ENCODE measurements at regions not wholly inside any gene's neighbourhood (a gene's known extent, or its start where the extent isn't known, plus 50 kb on each side); places are given as distances from the start of the nearest gene placed in this dataset.

- CTCF ChIA-PET, result no interaction called here
- TF ChIP-seq LEF1 (IDR thresholded peaks at IDR 0.05; ENCODE audit: borderline replicate concordance) (no peak), L3MBTL2 (conservative IDR thresholded peaks at IDR 0.05) (no peak), FOXK2 (IDR thresholded peaks at IDR 0.05) (no peak), ELF4 (IDR thresholded peaks at IDR 0.05) (no peak), BHLHE40 (IDR thresholded peaks at IDR 0.05; ENCODE audit: borderline replicate concordance) (no peak), ZNF384 (IDR thresholded peaks at IDR 0.05) (no peak), PKNOX1 (IDR thresholded peaks at IDR 0.05) (no peak), SUZ12 (IDR thresholded peaks at IDR 0.05) (no peak), FOXA1 (IDR thresholded peaks at IDR 0.05) (no peak), FOXM1 (IDR thresholded peaks at IDR 0.05; ENCODE audit: borderline replicate concordance) (no peak), NFRKB (IDR thresholded peaks at IDR 0.05) (no peak), HDGF (IDR thresholded peaks at IDR 0.05; ENCODE audit: borderline replicate concordance) (no peak), TARDBP (IDR thresholded peaks at IDR 0.05) (no peak), SP1 (IDR thresholded peaks at IDR 0.05) (no peak), ARNT (IDR thresholded peaks at IDR 0.05) (no peak), CTBP1 (IDR thresholded peaks at IDR 0.05; ENCODE audit: borderline replicate concordance) (no peak)
- DNase-seq (ENCODE audit: extremely low spot score), result no peak
- POLR2A ChIA-PET, result no interaction called here
These were observed 150.0 kb upstream of the PLEKHA5 start for GRCh38 chr12:18979401-18980126.

DNA sequence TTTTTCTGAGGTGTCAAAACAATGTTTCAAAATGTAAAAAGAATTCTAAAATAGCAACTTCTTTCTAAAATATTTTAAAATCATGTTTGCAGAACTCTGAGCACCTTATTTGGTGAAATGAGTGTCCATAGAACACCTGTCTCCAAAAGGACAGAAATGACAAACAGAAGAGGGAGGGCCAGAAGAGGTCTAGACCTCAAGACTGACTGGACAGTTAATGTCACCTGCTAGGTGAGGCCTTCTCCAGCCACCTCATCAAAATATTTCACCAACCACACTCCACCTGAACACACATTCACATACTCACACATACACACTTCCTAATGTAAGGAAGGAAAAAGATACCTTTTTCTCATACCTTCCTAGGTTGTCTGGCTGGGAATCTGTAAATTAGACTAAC, 147.8 kb upstream of the PLEKHA5 start:
- CTCF ChIA-PET, result no interaction called here

DNA sequence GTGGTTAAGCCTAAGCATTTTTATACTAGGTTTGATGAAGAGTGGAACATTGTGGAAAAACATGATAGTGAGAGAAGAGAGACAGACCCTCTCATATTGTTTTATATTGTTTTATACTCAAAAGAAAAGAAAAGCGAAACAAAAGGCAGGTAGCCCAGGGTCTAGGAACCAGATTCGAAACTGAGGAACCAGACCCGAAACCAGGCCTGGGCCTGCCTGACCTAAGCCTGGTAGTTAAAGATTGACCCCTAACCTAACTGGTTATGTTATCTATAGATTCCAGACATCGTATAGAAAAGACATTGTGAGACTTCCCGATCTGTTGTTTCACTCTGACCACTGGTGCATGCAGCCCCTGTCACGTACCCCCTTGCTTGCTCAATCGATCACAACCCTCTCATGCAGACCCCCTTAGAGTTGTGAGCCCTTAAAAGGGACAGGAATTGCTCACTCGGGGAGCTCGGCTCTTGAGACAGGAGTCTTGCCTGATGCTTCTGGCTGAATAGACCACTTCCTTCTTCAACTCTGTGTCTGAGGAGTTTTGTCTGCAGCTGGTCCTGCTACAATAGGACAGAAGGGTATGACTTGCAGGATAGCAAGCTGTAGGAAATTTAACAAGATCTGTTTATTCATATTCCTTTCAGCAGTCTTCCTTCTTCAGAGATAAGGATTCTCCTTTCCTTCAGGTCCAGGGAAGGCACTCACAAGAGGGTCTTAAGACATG, 147.1 kb upstream of the PLEKHA5 start:
- CTCF ChIA-PET, result no interaction called here
- no peak for DNase-seq (ENCODE audit: extremely low spot score)
- POLR2A ChIA-PET, result no interaction called here
- no peak for TF ChIP-seq ARNT (IDR thresholded peaks at IDR 0.05)
- no peak for TF ChIP-seq L3MBTL2 (conservative IDR thresholded peaks at IDR 0.05)
- no peak for TF ChIP-seq ZNF384 (IDR thresholded peaks at IDR 0.05)
- TF ChIP-seq FOXK2 (IDR thresholded peaks at IDR 0.05), result no peak
- no peak for TF ChIP-seq ELF4 (IDR thresholded peaks at IDR 0.05)
- no peak for TF ChIP-seq FOXA1 (IDR thresholded peaks at IDR 0.05)
- TF ChIP-seq HDGF (IDR thresholded peaks at IDR 0.05; ENCODE audit: borderline replicate concordance), result no peak
- no peak for TF ChIP-seq PKNOX1 (IDR thresholded peaks at IDR 0.05)
- no peak for TF ChIP-seq BHLHE40 (IDR thresholded peaks at IDR 0.05; ENCODE audit: borderline replicate concordance)
- no peak for TF ChIP-seq SP1 (IDR thresholded peaks at IDR 0.05)
- TF ChIP-seq NFRKB (IDR thresholded peaks at IDR 0.05), result no peak
- no peak for TF ChIP-seq CTBP1 (IDR thresholded peaks at IDR 0.05; ENCODE audit: borderline replicate concordance)
- TF ChIP-seq TARDBP (IDR thresholded peaks at IDR 0.05), result no peak
- no peak for TF ChIP-seq LEF1 (IDR thresholded peaks at IDR 0.05; ENCODE audit: borderline replicate concordance)
- TF ChIP-seq SUZ12 (IDR thresholded peaks at IDR 0.05), result no peak

More for the DNA sequence above, 147.8 kb upstream of the PLEKHA5 start:
- TF ChIP-seq SUZ12 (IDR thresholded peaks at IDR 0.05), result no peak
- TF ChIP-seq LEF1 (IDR thresholded peaks at IDR 0.05; ENCODE audit: borderline replicate concordance), result no peak
- TF ChIP-seq ZNF384 (IDR thresholded peaks at IDR 0.05), result no peak
- TF ChIP-seq TARDBP (IDR thresholded peaks at IDR 0.05), result no peak
- no peak for TF ChIP-seq CTBP1 (IDR thresholded peaks at IDR 0.05; ENCODE audit: borderline replicate concordance)
- TF ChIP-seq L3MBTL2 (conservative IDR thresholded peaks at IDR 0.05), result no peak
- TF ChIP-seq FOXM1 (IDR thresholded peaks at IDR 0.05; ENCODE audit: borderline replicate concordance), result no peak
- no peak for TF ChIP-seq SP1 (IDR thresholded peaks at IDR 0.05)
- TF ChIP-seq ELF4 (IDR thresholded peaks at IDR 0.05), result no peak
- no peak for TF ChIP-seq BHLHE40 (IDR thresholded peaks at IDR 0.05; ENCODE audit: borderline replicate concordance)
- no peak for TF ChIP-seq HDGF (IDR thresholded peaks at IDR 0.05; ENCODE audit: borderline replicate concordance)
- POLR2A ChIA-PET, result no interaction called here
- no peak for DNase-seq (ENCODE audit: extremely low spot score)

DNA sequence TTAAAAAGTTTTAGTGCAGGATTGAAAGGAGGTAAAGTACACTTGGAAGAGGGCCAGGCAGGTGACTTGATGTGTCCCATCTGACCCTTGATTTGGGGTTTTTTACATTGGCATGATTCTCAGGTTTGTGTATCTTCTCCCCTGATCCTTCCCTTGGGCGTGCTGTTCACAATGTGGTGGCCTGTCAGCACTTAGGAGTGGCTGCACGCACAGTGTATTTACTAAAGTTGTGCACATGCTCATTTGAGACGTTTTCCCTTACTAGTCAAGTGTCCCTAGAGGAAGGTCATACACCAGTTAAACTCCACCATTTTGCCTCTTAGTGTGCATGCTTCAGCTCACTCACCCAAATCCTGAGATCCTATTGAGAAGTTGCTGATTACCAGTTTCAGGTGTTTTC, 145.7 kb upstream of the PLEKHA5 start:
- TF ChIP-seq FOXA1 (IDR thresholded peaks at IDR 0.05), result no peak
- TF ChIP-seq FOXK2 (IDR thresholded peaks at IDR 0.05), result no peak
- TF ChIP-seq NFRKB (IDR thresholded peaks at IDR 0.05), result no peak
- TF ChIP-seq ZNF384 (IDR thresholded peaks at IDR 0.05), result no peak
- no peak for TF ChIP-seq L3MBTL2 (conservative IDR thresholded peaks at IDR 0.05)
- TF ChIP-seq HDGF (IDR thresholded peaks at IDR 0.05; ENCODE audit: borderline replicate concordance), result no peak
- TF ChIP-seq TARDBP (IDR thresholded peaks at IDR 0.05), result no peak
- TF ChIP-seq PKNOX1 (IDR thresholded peaks at IDR 0.05), result no peak
- no peak for TF ChIP-seq SUZ12 (IDR thresholded peaks at IDR 0.05)
- TF ChIP-seq SP1 (IDR thresholded peaks at IDR 0.05), result no peak
- no peak for TF ChIP-seq BHLHE40 (IDR thresholded peaks at IDR 0.05; ENCODE audit: borderline replicate concordance)
- no peak for TF ChIP-seq CTBP1 (IDR thresholded peaks at IDR 0.05; ENCODE audit: borderline replicate concordance)
- no peak for TF ChIP-seq FOXM1 (IDR thresholded peaks at IDR 0.05; ENCODE audit: borderline replicate concordance)
- POLR2A ChIA-PET, result no interaction called here
- DNase-seq (ENCODE audit: extremely low spot score), result no peak
- CTCF ChIA-PET, result no interaction called here

DNA sequence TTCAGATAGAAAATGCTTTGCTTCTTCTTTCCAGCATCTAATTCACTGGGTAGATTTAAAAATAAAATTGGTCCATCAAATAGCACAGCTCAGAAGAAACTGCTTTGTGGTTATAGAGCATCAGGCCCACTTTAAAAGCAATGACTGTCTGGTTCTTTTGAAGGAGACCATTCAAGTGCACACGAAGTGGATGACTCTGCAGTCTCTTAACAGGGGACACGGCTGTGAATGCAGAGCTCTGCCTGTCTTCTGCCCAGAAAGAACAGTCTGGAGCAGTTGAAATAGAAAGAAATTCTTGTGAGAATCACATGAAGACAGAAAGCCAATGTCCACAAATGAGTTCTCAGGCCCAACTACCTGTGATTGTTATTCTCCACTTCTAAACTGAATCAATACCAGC, 138.7 kb upstream of the PLEKHA5 start:
- DNase-seq (ENCODE audit: extremely low spot score), result no peak
- POLR2A ChIA-PET, result no interaction called here
- TF ChIP-seq CTBP1 (IDR thresholded peaks at IDR 0.05; ENCODE audit: borderline replicate concordance) (no peak), FOXK2 (IDR thresholded peaks at IDR 0.05) (no peak), PKNOX1 (IDR thresholded peaks at IDR 0.05) (no peak), ZNF384 (IDR thresholded peaks at IDR 0.05) (no peak), HDGF (IDR thresholded peaks at IDR 0.05; ENCODE audit: borderline replicate concordance) (no peak), ARNT (IDR thresholded peaks at IDR 0.05) (no peak), SUZ12 (IDR thresholded peaks at IDR 0.05) (no peak), BHLHE40 (IDR thresholded peaks at IDR 0.05; ENCODE audit: borderline replicate concordance) (no peak), FOXA1 (IDR thresholded peaks at IDR 0.05) (no peak), FOXM1 (IDR thresholded peaks at IDR 0.05; ENCODE audit: borderline replicate concordance) (no peak)
- CTCF ChIA-PET, result interaction anchor here (0.6 to 1.2 kb wide), 2 partner anchors 13 to 37 kb away, joined by 3 to 4 read pairs; no protein-coding TSS in a partner anchor

Data from HEK293T (cell line).